ENCODE measurements at regions not wholly inside any gene's neighbourhood (a gene's known extent, or its start where the extent isn't known, plus 50 kb on each side); places are given as distances from the start of the nearest gene placed in this dataset.

DNA sequence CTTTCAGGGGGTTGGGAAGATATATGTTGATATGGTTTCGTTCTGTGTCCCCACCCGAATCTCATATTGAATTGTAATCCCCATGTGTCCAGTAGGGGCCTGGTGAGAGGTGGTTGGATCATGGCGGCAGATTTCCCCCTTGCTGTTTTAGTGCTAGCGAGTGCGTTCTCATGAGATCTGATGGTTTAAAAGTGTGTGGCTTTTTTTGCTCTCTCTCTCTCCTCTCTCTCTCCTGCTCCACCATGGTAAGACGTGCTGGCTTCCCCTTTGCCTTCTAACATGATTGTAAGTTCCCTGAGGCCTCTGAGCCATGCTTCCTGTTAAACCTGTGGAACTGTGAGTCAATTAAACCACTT is 68.4 kb upstream of the PDZD8 start:
- H3K36me3 ChIP-seq (ENCODE audit: control insufficient read depth, insufficient read depth, low read length): no peaks in the 10 kb centered on the region
- TF ChIP-seq, protein P1, sequence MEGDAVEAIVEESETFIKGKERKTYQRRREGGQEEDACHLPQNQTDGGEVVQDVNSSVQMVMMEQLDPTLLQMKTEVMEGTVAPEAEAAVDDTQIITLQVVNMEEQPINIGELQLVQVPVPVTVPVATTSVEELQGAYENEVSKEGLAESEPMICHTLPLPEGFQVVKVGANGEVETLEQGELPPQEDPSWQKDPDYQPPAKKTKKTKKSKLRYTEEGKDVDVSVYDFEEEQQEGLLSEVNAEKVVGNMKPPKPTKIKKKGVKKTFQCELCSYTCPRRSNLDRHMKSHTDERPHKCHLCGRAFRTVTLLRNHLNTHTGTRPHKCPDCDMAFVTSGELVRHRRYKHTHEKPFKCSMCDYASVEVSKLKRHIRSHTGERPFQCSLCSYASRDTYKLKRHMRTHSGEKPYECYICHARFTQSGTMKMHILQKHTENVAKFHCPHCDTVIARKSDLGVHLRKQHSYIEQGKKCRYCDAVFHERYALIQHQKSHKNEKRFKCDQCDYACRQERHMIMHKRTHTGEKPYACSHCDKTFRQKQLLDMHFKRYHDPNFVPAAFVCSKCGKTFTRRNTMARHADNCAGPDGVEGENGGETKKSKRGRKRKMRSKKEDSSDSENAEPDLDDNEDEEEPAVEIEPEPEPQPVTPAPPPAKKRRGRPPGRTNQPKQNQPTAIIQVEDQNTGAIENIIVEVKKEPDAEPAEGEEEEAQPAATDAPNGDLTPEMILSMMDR (IDR thresholded peaks at IDR 0.05; ENCODE audit: insufficient read depth, low read depth, low read length): no peak
- H3K4me3 ChIP-seq (ENCODE audit: low read depth, low read length): no peak overlapping the region
- CTCF ChIA-PET: interaction anchor here (0.9 to 1.4 kb wide), 3 partner anchors 8 to 34 kb away, joined by 3 to 5 read pairs (median 3); no protein-coding TSS in a partner anchor
- H3K27me3 ChIP-seq (ENCODE audit: control insufficient read depth, insufficient read depth, low read length): peaks cover 2% of the 10 kb centered on the region
- POLR2A ChIA-PET: no interaction called here
- DNase-seq (ENCODE audit: low read depth): no peak

DNA sequence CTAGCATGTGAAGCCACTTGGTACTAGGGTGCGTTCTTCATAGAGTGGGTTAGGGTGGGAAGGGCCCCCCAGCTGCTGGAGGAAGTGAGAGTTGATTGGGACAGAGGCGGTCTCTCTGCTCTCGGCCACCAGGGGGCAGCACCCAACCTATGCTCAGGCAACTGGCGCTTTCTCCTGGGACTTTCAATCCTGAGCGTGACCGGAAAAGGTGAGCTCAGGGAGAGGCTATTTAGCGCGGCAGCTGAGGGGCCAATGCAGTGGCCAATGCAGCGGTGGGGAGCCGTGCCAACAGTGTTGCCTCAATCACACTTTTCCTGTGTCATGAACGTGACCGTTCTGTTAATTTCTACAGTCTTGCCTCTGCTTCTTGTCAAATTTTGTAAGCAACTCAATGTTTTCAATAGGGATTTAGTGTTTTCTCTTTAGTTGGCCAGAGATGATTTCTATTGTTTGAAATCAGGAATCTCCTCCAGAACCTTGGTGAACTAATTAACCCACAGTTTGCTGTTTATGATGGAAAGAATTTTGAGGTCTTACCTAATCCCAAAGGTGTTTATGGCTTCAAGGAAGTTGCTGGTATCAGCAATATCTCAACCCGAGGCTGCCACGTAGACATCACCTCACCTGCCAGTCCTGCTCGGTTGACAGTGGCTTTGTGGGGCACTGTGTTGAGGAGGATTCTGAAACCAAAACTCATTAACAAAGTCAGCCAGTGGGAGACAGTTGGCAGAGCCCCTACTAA is 67.9 kb upstream of the PDZD8 start:
- POLR2A ChIA-PET: interaction anchor here (1.8 kb wide), 1 partner anchor 18 kb away, joined by 7 read pairs; no protein-coding TSS in a partner anchor
- DNase-seq (ENCODE audit: low read depth): no peak

DNA sequence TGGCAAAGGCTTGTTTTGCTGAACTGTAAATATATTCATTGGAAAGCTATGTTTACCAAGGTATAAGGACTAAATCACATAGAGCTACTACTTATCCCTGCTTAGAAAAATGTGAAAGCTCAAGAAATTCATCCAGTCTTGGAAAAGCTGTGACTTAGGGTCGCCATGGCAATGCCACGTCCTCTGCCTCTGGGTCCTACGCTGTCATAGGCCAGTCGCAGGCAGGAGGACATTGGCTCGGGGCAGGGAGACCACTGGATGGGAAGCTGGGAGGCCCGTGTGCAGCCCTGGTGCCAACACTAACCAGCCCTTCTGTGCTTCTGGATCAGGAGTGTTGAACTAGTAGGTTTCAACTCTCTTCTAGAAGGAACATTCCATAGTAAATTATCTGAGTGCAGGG is 67.3 kb upstream of the PDZD8 start:
- DNase-seq (ENCODE audit: low read depth): no peak
- CTCF ChIA-PET: interaction anchor here (0.9 to 2.4 kb wide), 33 partner anchors 9 to 1375 kb away, joined by 3 to 57 read pairs (median 7); no protein-coding TSS in a partner anchor

More for the DNA sequence above, 67.9 kb upstream of the PDZD8 start:
- TF ChIP-seq, protein P1 (IDR thresholded peaks at IDR 0.05; ENCODE audit: insufficient read depth, low read depth, low read length): peak; percentile 89
- H3K4me3 ChIP-seq (ENCODE audit: low read depth, low read length): no peak overlapping the region
- H3K27me3 ChIP-seq (ENCODE audit: control insufficient read depth, insufficient read depth, low read length): peaks cover 2% of the 10 kb centered on the region
- CTCF ChIA-PET: interaction anchor here (0.6 to 2.4 kb wide), 34 partner anchors 9 to 1375 kb away, joined by 3 to 57 read pairs (median 6); no protein-coding TSS in a partner anchor
- no peaks in the 10 kb centered on the region for H3K36me3 ChIP-seq (ENCODE audit: control insufficient read depth, insufficient read depth, low read length)

DNA sequence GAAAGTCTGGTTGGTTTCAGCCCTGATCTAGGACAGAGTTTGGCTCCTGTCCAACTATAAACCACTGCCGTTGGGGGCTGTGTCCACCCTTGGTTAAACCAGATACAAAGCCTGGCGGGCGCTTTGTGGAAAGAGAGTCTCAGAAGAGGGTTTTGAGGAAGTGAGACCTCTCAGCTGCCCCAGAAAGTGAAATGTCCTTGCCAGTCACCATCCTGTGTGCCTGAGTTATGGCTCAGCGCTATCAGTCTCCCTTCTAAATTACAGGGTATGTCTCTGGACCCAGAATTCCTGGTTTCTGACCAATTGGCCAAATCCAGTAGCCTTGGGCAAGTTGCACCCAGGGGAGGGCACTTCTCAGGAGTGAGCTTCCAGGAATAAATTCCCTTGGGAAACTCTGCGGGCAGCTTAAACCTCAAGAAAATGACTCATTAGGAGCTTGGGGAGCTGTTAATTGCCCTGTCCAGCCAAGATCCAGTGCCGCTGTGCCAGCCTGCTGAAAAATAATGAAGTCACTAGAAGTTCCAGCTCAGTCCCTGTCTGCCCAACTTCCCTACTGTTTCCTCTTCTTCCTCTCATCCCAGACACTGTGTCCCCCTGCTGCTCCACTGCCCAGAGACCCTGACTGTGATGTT is 66.7 kb upstream of the PDZD8 start:
- TF ChIP-seq, protein P1 (IDR thresholded peaks at IDR 0.05; ENCODE audit: insufficient read depth, low read depth, low read length): no peak
- ChIA-PET POLR2A (interaction anchor here (0.5 to 1.8 kb wide), 2 partner anchors 20 to 35 kb away, joined by 3 to 7 read pairs; no protein-coding TSS in a partner anchor), CTCF (interaction anchor here (0.6 to 2.4 kb wide), 32 partner anchors 8 to 1016 kb away, joined by 3 to 57 read pairs (median 6); no protein-coding TSS in a partner anchor)
- H3K36me3 ChIP-seq (ENCODE audit: control insufficient read depth, insufficient read depth, low read length): no peaks in the 10 kb centered on the region
- no peak overlapping the region for H3K4me3 ChIP-seq (ENCODE audit: low read depth, low read length)
- no peaks in the 10 kb centered on the region for H3K27me3 ChIP-seq (ENCODE audit: control insufficient read depth, insufficient read depth, low read length)
- peak; percentile 46 for DNase-seq (ENCODE audit: low read depth)

More for the DNA sequence above, 67.3 kb upstream of the PDZD8 start:
- TF ChIP-seq, protein P1 (IDR thresholded peaks at IDR 0.05; ENCODE audit: insufficient read depth, low read depth, low read length): no peak
- Histone ChIP-seq H3K36me3 (ENCODE audit: control insufficient read depth, insufficient read depth, low read length) (no peaks in the 10 kb centered on the region), H3K27me3 (ENCODE audit: control insufficient read depth, insufficient read depth, low read length) (peaks cover 2% of the 10 kb centered on the region), H3K4me3 (ENCODE audit: low read depth, low read length) (no peak overlapping the region)
- POLR2A ChIA-PET: interaction anchor here (0.5 to 1.8 kb wide), 2 partner anchors 19 to 35 kb away, joined by 3 to 7 read pairs; no protein-coding TSS in a partner anchor

DNA sequence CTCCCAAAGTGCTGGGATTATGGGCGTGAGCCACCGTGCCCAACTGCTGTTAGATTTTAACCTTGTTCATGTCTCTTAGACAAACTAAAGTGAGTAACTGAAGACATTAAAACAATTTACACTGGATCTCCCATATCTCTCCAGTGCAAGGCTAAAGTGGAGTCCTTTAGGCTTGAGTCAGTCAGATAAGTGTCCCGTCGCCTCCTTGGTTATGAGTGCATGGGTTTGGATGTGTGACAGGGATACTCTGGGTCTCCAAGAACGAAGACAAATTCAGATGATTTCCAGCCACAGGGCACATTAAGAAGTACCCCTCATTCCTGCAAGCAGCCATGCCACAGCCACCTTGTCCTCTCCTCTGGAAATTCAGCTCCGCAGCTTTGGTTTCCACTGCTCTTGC is 66.1 kb upstream of the PDZD8 start:
- no peak for DNase-seq (ENCODE audit: low read depth)
- CTCF ChIA-PET: interaction anchor here (1.0 to 2.4 kb wide), 11 partner anchors 10 to 224 kb away, joined by 3 to 57 read pairs (median 14); no protein-coding TSS in a partner anchor
- no peak overlapping the region for H3K4me3 ChIP-seq (ENCODE audit: low read depth, low read length)
- H3K27me3 ChIP-seq (ENCODE audit: control insufficient read depth, insufficient read depth, low read length): no peaks in the 10 kb centered on the region
- TF ChIP-seq, protein P1 (IDR thresholded peaks at IDR 0.05; ENCODE audit: insufficient read depth, low read depth, low read length): no peak
- POLR2A ChIA-PET: no interaction called here
- no peaks in the 10 kb centered on the region for H3K36me3 ChIP-seq (ENCODE audit: control insufficient read depth, insufficient read depth, low read length)

Measured in BJ (cell line).